ENCODE measurements at regions not wholly inside any gene's neighbourhood (a gene's known extent, or its start where the extent isn't known, plus 50 kb on each side); places are given as distances from the start of the nearest gene placed in this dataset.

- H3K79me2 ChIP-seq (ENCODE audit: insufficient read depth, low read depth, low read length): no peaks in the 10 kb centered on the region
- H3K27ac ChIP-seq (ENCODE audit: low read depth, low read length, poor library complexity, severe bottlenecking): no peak overlapping the region
- H3K4me1 ChIP-seq (ENCODE audit: insufficient read depth, low read length, poor library complexity, severe bottlenecking): no peaks in the 10 kb centered on the region
- no peaks in the 10 kb centered on the region for H3K9me3 ChIP-seq (ENCODE audit: low read length)
- no peak overlapping the region for H3K4me2 ChIP-seq (ENCODE audit: low read length)
- TF ChIP-seq CTCF (conservative IDR thresholded peaks at IDR 0.05; ENCODE audit: low read length) (no peak), EZH2phosphoT487 (IDR thresholded peaks at IDR 0.05; ENCODE audit: borderline replicate concordance, low read depth, low read length) (no peak)
- no peaks in the 10 kb centered on the region for H4K20me1 ChIP-seq (ENCODE audit: insufficient read depth, low read length)
- H3K4me3 ChIP-seq (ENCODE audit: low read depth, low read length, poor library complexity, severe bottlenecking): no peak overlapping the region
- ChIA-PET CTCF (ENCODE audit: unreplicated experiment) (no interaction called here), POLR2A (no interaction called here)
- H3K9me2 ChIP-seq (ENCODE audit: insufficient read depth, low read length): no peaks in the 10 kb centered on the region; the same call in 1 of the 2 replicates
- no peak for DNase-seq (ENCODE audit: low spot score)
- BruUV-seq (replicated peaks): no TSS peak
- no peak overlapping the region for H2AFZ ChIP-seq (ENCODE audit: low read length)
- intact Hi-C loops (cut with micrococcal nuclease; ENCODE audit: unreplicated experiment): no loop called here
- H3K36me3 ChIP-seq (ENCODE audit: insufficient read depth, low read length): no peaks in the 10 kb centered on the region
Observed at GRCh38 chr1:167161762-167162161, 58.9 kb upstream of the POU2F1 start.

- Histone ChIP-seq H3K4me1 (ENCODE audit: insufficient read depth, low read length, poor library complexity, severe bottlenecking) (no peaks in the 10 kb centered on the region), H3K36me3 (ENCODE audit: insufficient read depth, low read length) (no peaks in the 10 kb centered on the region), H3K4me3 (ENCODE audit: low read depth, low read length, poor library complexity, severe bottlenecking) (no peak overlapping the region), H3K79me2 (ENCODE audit: insufficient read depth, low read depth, low read length) (no peaks in the 10 kb centered on the region), H3K27ac (ENCODE audit: low read depth, low read length, poor library complexity, severe bottlenecking) (no peak overlapping the region), H2AFZ (ENCODE audit: low read length) (no peak overlapping the region), H3K4me2 (ENCODE audit: low read length) (no peak overlapping the region), H4K20me1 (ENCODE audit: insufficient read depth, low read length) (no peaks in the 10 kb centered on the region), H3K9me3 (ENCODE audit: low read length) (no peaks in the 10 kb centered on the region), H3K9me2 (ENCODE audit: insufficient read depth, low read length) (no peaks in the 10 kb centered on the region; the same call in 1 of the 2 replicates)
- no peak for DNase-seq (ENCODE audit: low spot score)
- TF ChIP-seq EZH2phosphoT487 (IDR thresholded peaks at IDR 0.05; ENCODE audit: borderline replicate concordance, low read depth, low read length) (no peak), CTCF (conservative IDR thresholded peaks at IDR 0.05; ENCODE audit: low read length) (no peak)
- CTCF ChIA-PET (ENCODE audit: unreplicated experiment): no interaction called here
- intact Hi-C loops (cut with micrococcal nuclease; ENCODE audit: unreplicated experiment): no loop called here
- POLR2A ChIA-PET: no interaction called here
- BruUV-seq (replicated peaks): no TSS peak
Observed at GRCh38 chr1:167165219-167165618, 55.5 kb upstream of the POU2F1 start.

- intact Hi-C loops (cut with micrococcal nuclease; ENCODE audit: unreplicated experiment): no loop called here
- POLR2A ChIA-PET: no interaction called here
- no TSS peak for BruUV-seq (replicated peaks)
Observed at GRCh38 chr1:167165948-167166689, 54.6 kb upstream of the POU2F1 start.

More at GRCh38 chr1:167165948-167166689, 54.6 kb upstream of the POU2F1 start:
- Histone ChIP-seq H3K79me2 (ENCODE audit: insufficient read depth, low read depth, low read length) (no peaks in the 10 kb centered on the region), H2AFZ (ENCODE audit: low read length) (no peak overlapping the region), H3K36me3 (ENCODE audit: insufficient read depth, low read length) (no peaks in the 10 kb centered on the region), H4K20me1 (ENCODE audit: insufficient read depth, low read length) (no peaks in the 10 kb centered on the region), H3K4me2 (ENCODE audit: low read length) (no peak overlapping the region), H3K4me1 (ENCODE audit: insufficient read depth, low read length, poor library complexity, severe bottlenecking) (no peaks in the 10 kb centered on the region), H3K27ac (ENCODE audit: low read depth, low read length, poor library complexity, severe bottlenecking) (no peak overlapping the region), H3K9me3 (ENCODE audit: low read length) (no peaks in the 10 kb centered on the region), H3K9me2 (ENCODE audit: insufficient read depth, low read length) (no peaks in the 10 kb centered on the region; the same call in 1 of the 2 replicates), H3K4me3 (ENCODE audit: low read depth, low read length, poor library complexity, severe bottlenecking) (no peak overlapping the region)
- no peak for DNase-seq (ENCODE audit: low spot score)
- no peak for TF ChIP-seq CTCF (conservative IDR thresholded peaks at IDR 0.05; ENCODE audit: low read length)
- TF ChIP-seq EZH2phosphoT487 (IDR thresholded peaks at IDR 0.05; ENCODE audit: borderline replicate concordance, low read depth, low read length): no peak
- CTCF ChIA-PET (ENCODE audit: unreplicated experiment): no interaction called here

Measured in OCI-LY7 (cell line).